ENCODE measurements at regions not wholly inside any gene's neighbourhood (a gene's known extent, or its start where the extent isn't known, plus 50 kb on each side); places are given as distances from the start of the nearest gene placed in this dataset.

DNA sequence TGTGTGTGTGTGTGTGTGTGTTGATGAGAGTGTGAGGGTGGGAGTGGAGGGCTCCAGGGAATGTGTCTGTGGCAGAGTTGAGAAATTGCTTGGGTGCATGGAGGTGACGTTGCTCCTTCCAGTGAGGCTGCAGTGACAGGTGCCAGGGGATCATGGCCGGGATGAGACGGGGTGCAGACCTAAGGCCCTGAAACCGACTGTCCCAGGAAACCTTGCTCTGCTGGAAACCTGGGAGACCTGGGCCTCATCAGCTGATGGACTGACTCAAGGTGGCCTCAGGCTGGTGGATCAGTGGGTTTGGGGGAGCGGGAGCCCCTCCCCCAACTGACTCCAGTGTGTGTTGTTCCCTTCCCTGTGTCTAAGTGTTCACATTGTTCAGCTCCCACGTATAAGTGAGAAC lies 56.6 kb downstream of the INHBB start:
- TF ChIP-seq, protein P1, sequence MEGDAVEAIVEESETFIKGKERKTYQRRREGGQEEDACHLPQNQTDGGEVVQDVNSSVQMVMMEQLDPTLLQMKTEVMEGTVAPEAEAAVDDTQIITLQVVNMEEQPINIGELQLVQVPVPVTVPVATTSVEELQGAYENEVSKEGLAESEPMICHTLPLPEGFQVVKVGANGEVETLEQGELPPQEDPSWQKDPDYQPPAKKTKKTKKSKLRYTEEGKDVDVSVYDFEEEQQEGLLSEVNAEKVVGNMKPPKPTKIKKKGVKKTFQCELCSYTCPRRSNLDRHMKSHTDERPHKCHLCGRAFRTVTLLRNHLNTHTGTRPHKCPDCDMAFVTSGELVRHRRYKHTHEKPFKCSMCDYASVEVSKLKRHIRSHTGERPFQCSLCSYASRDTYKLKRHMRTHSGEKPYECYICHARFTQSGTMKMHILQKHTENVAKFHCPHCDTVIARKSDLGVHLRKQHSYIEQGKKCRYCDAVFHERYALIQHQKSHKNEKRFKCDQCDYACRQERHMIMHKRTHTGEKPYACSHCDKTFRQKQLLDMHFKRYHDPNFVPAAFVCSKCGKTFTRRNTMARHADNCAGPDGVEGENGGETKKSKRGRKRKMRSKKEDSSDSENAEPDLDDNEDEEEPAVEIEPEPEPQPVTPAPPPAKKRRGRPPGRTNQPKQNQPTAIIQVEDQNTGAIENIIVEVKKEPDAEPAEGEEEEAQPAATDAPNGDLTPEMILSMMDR (tag by site-specific recombination; IDR thresholded peaks at IDR 0.05): no peak
- TF ChIP-seq, protein P2, sequence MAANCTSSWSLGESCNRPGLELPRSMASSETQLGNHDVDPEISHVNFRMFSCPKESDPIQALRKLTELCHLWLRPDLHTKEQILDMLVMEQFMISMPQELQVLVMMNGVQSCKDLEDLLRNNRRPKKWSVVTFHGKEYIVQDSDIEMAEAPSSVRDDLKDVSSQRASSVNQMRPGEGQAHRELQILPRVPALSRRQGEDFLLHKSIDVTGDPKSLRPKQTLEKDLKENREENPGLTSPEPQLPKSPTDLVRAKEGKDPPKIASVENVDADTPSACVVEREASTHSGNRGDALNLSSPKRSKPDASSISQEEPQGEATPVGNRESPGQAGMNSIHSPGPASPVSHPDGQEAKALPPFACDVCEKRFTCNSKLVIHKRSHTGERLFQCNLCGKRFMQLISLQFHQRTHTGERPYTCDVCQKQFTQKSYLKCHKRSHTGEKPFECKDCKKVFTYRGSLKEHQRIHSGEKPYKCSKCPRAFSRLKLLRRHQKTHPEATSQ (tag by site-specific recombination; IDR thresholded peaks at IDR 0.05): no peak
- TF ChIP-seq, protein P3, sequence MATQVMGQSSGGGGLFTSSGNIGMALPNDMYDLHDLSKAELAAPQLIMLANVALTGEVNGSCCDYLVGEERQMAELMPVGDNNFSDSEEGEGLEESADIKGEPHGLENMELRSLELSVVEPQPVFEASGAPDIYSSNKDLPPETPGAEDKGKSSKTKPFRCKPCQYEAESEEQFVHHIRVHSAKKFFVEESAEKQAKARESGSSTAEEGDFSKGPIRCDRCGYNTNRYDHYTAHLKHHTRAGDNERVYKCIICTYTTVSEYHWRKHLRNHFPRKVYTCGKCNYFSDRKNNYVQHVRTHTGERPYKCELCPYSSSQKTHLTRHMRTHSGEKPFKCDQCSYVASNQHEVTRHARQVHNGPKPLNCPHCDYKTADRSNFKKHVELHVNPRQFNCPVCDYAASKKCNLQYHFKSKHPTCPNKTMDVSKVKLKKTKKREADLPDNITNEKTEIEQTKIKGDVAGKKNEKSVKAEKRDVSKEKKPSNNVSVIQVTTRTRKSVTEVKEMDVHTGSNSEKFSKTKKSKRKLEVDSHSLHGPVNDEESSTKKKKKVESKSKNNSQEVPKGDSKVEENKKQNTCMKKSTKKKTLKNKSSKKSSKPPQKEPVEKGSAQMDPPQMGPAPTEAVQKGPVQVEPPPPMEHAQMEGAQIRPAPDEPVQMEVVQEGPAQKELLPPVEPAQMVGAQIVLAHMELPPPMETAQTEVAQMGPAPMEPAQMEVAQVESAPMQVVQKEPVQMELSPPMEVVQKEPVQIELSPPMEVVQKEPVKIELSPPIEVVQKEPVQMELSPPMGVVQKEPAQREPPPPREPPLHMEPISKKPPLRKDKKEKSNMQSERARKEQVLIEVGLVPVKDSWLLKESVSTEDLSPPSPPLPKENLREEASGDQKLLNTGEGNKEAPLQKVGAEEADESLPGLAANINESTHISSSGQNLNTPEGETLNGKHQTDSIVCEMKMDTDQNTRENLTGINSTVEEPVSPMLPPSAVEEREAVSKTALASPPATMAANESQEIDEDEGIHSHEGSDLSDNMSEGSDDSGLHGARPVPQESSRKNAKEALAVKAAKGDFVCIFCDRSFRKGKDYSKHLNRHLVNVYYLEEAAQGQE (tag by site-specific recombination; IDR thresholded peaks at IDR 0.05): no peak
- TF ChIP-seq ZNF707 (tag by site-specific recombination; IDR thresholded peaks at IDR 0.05): no peak
